Neural progenitor cell (in vitro differentiated cells): ENCODE measurements at regions not wholly inside any gene's neighbourhood (a gene's known extent, or its start where the extent isn't known, plus 50 kb on each side); places are given as distances from the start of the nearest gene placed in this dataset.

Experiments
- CTCF ChIP-seq: fragments of 200-600 bp; sonication (generic); IDR thresholded peaks from 2 replicates; pipeline ENCODE4 v1.5.1; 2017; ENCODE audit warnings: antibody characterized with exemption, mild to moderate bottlenecking
- EZH2phosphoT487 ChIP-seq: fragments of 200-600 bp; sonication (generic); IDR thresholded peaks from 2 replicates; pipeline ENCODE4 v1.6.1; 2017; ENCODE audit warnings: antibody characterized with exemption

- TF ChIP-seq CTCF (no peak), EZH2phosphoT487 (no peak)
Measured at GRCh38 chr12:111084605-111085004, 164.2 kb upstream of the MYL2 start.
